Pancreas (tissue), 10 donors: ENCODE measurements at regions not wholly inside any gene's neighbourhood (a gene's known extent, or its start where the extent isn't known, plus 50 kb on each side); places are given as distances from the start of the nearest gene placed in this dataset.
A peak's percentile ranks its signal among the peaks of the same experiment; 100 is the strongest.

Experiments used
- ATAC-seq, 4 donors: fragments of 200-7000 bp; cut with Tn5 transposase; one replicate each; pipeline versions ENCODE4 v1.8.0 to v1.9.1; 2020; ENCODE audit warnings: mild to moderate bottlenecking in 4 of 4, moderate library complexity in 4 of 4
- DNase-seq, 6 donors: peaks; one replicate each; pipeline ENCODE4 v3.0.0-alpha.2; 2020
- FAIRE-seq: peaks from 2 replicates; lab custom pipeline; 2012; peaks lifted over from hg19 to GRCh38; lab: Jason Lieb, UNC
- H3K27ac ChIP-seq, 4 donors: fragments of 200-600 bp; sonication (generic); 1 replicate in 3 of 4; 2 replicates in 1 of 4; pipeline versions ENCODE4 v1.5.0 to v1.8.0; 2020
- H3K27me3 ChIP-seq, 4 donors: fragments of 200-600 bp; one replicate each; pipeline ENCODE4 v1.8.0; 2021
- H3K36me3 ChIP-seq, 3 donors: fragments of 200-600 bp; sonication (generic) in 1 of 3; one replicate each; pipeline versions ENCODE4 v1.5.0 to v1.8.0; 2020 to 2021
- H3K4me1 ChIP-seq, 3 donors: fragments of 200-600 bp; one replicate each; pipeline ENCODE4 v1.8.0; 2021
- H3K4me3 ChIP-seq, 4 donors: fragments of 200-600 bp; sonication (generic) in 2 of 4; one replicate each; pipeline versions ENCODE4 v1.5.0 to v1.8.0; 2020 to 2021
- H3K9me3 ChIP-seq, 4 donors: fragments of 200-600 bp; one replicate each; pipeline ENCODE4 v1.8.0; 2021
- WGBS, 2 donors: extraction: QIAGEN DNeasy Blood & Tissue Kit; methylation state at CpG; one replicate each; pipeline ENCODE4 v1.1.7; 2013; 5-methylcytosine and 5-hydroxymethylcytosine counted together
- intact Hi-C, 3 donors: fragments of 100-400 bp; cut with DNase I; formaldehyde crosslinking; loops; one replicate each; pipeline versions ENCODE4 v1.11.1 to v1.14.2; 2022
- TF ChIP-seq, protein P1 (sequence below), 4 donors: fragments of 200-600 bp; sonication (generic) in 3 of 4; IDR thresholded peaks; one replicate each; pipeline versions ENCODE4 v1.5.0 to v1.8.0; 2021; ENCODE audit warnings: antibody characterized with exemption in 4 of 4
- donor health status: healthy with polysubstance abuse.
- donor health status: DM: no; HTN: no; CAD: no; lungs with moderate emphysema.
- donor health status: DM: no; HTN: no; CAD: no.
- donor health status: control.
- donor health status: control.
- donor health status: Bipolar disorder and iron deficiency.
- donor health status: DM: yes; HTN: yes; CAD: no.
- donor health status: DM: no; HTN: no; CAD: no.
- donor health status: DM: no; HTN: no; CAD: no.
- donor health status: DM: yes; HTN: yes; CAD: no.

DNA sequence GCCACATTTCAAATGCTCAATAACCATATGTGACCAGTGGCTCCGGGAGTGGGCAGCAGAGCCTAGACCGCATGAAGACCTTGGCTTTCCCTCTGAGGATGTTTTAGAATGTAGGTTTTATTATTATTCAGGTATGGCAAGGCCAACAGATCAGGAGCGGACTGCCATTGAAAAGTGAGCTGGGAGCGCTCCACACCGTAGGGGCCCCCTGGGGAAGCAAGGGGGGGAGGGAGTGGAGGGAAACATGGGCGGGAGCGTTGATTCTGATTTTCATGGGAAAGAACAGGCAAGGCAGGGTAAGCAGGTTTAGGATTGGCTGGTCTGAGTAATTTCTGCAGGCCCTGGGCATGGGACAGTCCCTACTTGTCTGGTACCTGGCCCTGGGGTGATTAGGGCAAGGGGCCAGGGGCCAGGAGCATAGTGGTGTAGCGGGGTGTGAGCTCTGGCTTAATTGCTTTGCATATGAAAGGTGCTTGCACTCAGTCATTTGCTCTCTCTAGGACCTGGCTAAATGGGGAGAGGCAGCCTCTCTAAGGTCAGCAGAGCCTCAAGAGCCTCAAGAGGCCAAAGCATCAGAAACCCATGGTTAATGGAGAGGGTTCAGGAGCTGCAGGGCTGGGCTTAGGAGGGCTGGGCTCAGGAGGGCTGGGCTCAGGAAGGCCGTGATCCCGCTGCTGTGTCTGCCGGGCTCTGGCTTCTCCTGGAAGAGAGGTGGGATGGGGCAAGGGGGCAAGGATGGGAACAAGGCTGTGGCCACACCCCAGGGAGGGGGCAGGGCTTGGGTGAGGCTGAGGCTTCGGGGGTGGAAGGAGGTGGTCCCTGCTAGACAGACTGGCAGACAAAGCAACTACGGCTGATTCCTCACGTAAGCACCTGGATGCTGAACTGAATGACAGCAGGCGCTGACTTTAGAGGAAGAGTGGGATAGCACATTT, 82.0 kb upstream of the WASF3 start:
- WGBS, 2 donors: 69 to 75% methylated on average over 15 of the region's 15 CpGs
- H3K27me3 ChIP-seq: no peaks in the 10 kb centered on the region
- H3K4me1 ChIP-seq: no peaks in the 10 kb centered on the region
- no peak overlapping the region for H3K4me3 ChIP-seq
- TF ChIP-seq, protein P1, sequence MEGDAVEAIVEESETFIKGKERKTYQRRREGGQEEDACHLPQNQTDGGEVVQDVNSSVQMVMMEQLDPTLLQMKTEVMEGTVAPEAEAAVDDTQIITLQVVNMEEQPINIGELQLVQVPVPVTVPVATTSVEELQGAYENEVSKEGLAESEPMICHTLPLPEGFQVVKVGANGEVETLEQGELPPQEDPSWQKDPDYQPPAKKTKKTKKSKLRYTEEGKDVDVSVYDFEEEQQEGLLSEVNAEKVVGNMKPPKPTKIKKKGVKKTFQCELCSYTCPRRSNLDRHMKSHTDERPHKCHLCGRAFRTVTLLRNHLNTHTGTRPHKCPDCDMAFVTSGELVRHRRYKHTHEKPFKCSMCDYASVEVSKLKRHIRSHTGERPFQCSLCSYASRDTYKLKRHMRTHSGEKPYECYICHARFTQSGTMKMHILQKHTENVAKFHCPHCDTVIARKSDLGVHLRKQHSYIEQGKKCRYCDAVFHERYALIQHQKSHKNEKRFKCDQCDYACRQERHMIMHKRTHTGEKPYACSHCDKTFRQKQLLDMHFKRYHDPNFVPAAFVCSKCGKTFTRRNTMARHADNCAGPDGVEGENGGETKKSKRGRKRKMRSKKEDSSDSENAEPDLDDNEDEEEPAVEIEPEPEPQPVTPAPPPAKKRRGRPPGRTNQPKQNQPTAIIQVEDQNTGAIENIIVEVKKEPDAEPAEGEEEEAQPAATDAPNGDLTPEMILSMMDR (IDR thresholded peaks at IDR 0.05): no peak
- FAIRE-seq (no peak), ATAC-seq (no peak), DNase-seq (no peak)
- H3K27ac ChIP-seq: no peak overlapping the region
- no peaks in the 10 kb centered on the region for H3K36me3 ChIP-seq
- intact Hi-C loops: no loop called here
- H3K9me3 ChIP-seq: no peaks in the 10 kb centered on the region

DNA sequence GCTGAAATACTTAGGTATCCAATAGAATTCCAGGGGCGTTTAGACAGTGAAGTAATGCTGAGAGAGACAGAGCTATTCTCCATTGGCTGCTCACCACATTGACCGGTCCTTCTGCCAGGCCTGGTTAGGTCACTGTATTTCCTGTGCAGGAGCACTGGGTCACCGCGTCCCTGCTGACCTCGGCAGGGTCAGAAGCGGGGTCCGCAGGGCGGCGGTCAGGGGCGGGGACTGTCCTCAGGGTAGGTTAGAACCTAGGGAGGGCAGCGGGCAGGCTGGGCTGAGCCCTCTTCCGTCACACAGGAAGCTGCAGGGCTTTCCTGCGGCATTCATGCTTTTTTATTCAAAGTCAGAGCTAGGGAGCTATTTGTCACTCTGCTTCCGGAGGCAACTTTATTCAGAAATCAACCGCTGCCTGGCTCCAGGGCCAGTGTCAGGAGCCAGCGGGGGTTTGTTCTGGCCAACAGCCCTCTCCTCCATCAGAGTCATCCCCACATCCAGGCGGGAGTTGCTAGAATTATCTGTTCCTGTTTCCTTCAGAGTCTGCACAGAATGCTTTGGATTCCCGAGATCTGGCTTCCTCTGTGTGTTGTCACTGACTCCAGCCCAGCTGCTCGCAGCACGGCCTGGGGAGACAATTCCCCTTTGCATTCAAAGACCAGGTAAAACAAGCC, 81.2 kb upstream of the WASF3 start:
- no peaks in the 10 kb centered on the region for H3K9me3 ChIP-seq
- H3K4me1 ChIP-seq: no peaks in the 10 kb centered on the region
- peak in 1 of 6 donors; percentile 8 for DNase-seq
- TF ChIP-seq, protein P1 (IDR thresholded peaks at IDR 0.05): no peak
- no peaks in the 10 kb centered on the region for H3K27me3 ChIP-seq
- no peak for FAIRE-seq
- H3K36me3 ChIP-seq: no peaks in the 10 kb centered on the region
- ATAC-seq: peak in 3 of 4 donors; percentile 40 to 48 (median 41)
- intact Hi-C loops: no loop called here
- 21 to 27% methylated on average over 20 of the region's 20 CpGs for WGBS, 2 donors
- no peak overlapping the region for H3K4me3 ChIP-seq
- H3K27ac ChIP-seq: no peak overlapping the region

DNA sequence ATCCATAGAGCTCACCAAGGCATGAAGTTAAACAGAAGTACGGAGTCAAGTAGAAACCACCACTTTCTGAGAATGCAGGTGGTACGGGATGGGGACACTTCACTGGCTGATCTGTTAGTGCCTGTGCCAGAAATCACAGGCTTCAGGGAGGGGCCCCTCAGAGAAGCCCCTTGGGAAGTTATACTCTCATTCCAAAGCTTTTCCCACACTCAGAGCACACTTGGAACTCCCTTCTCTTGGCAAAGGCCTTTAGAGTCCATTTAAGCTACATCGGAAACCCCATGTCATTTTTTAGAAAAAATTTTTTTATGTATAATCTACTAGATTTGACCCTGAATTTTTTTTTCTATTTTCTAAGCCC, 80.7 kb upstream of the WASF3 start:
- no peak overlapping the region for H3K4me3 ChIP-seq
- no peaks in the 10 kb centered on the region for H3K36me3 ChIP-seq
- H3K27me3 ChIP-seq: no peaks in the 10 kb centered on the region
- 65 to 70% methylated on average over 3 of the region's 3 CpGs for WGBS, 2 donors
- no peak for DNase-seq
- no peaks in the 10 kb centered on the region for H3K9me3 ChIP-seq
- H3K27ac ChIP-seq: no peak overlapping the region
- no peaks in the 10 kb centered on the region for H3K4me1 ChIP-seq
- FAIRE-seq: no peak
- TF ChIP-seq, protein P1 (IDR thresholded peaks at IDR 0.05): no peak
- intact Hi-C loops: no loop called here
- ATAC-seq: no peak

DNA sequence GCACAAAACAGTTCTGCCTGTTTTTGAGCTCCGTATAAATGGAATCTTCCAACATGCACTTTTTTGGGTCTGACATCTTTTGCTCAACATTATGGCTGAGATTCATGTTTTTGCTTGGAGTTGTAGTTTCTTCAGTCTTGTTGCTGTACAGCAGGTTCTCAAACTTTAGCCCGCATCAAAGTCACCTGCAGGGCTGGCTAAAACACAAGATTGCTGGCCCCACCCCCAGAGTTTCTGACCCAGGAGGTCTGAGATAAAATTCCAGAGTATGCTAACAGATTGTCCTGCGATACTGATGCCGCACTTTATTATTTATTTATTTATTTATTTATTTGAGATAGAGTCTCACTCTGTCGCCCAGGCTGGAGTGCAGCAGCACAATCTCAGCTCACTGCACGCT, 79.8 kb upstream of the WASF3 start:
- TF ChIP-seq, protein P1 (IDR thresholded peaks at IDR 0.05): no peak

More for the DNA sequence above, 79.8 kb upstream of the WASF3 start:
- no peaks in the 10 kb centered on the region for H3K4me1 ChIP-seq
- H3K27me3 ChIP-seq: no peaks in the 10 kb centered on the region
- DNase-seq (no peak), FAIRE-seq (no peak), ATAC-seq (no peak)
- no peak overlapping the region for H3K4me3 ChIP-seq
- intact Hi-C loops: no loop called here
- H3K27ac ChIP-seq: no peak overlapping the region
- H3K36me3 ChIP-seq: no peaks in the 10 kb centered on the region
- WGBS, 2 donors: 75 to 86% methylated on average over 6 of the region's 6 CpGs
- H3K9me3 ChIP-seq: no peaks in the 10 kb centered on the region
